HEK293 (cell line): ENCODE measurements at regions not wholly inside any gene's neighbourhood (a gene's known extent, or its start where the extent isn't known, plus 50 kb on each side); places are given as distances from the start of the nearest gene placed in this dataset.

Source experiments
- CTCF ChIA-PET: fragments of 350-600 bp; formaldehyde crosslinking; extraction: SDS; loops from one replicate; lab custom pipeline; 2021; ENCODE audit warnings: antibody characterized with exemption; lab: Yijun Ruan, JAX
- POLR2A ChIA-PET: fragments of 300-600 bp; formaldehyde crosslinking; extraction: SDS; loops from one replicate; lab custom pipeline; 2020; ENCODE audit warnings: antibody characterized with exemption, inconsistent platforms; lab: Yijun Ruan, JAX
- H3K27ac ChIP-seq: fragments of 200-500 bp; sonication (Bioruptor generic); 2 replicates; pipeline ENCODE4 v1.5.1; 2014; ENCODE audit warnings: low read depth, low read length, control low read depth, inconsistent platforms; ENCODE audit errors: extremely low read depth
- H3K36me3 ChIP-seq, 2 experiments: fragments of 200-500 bp in 1 of 2; sonication (Bioruptor generic) in 1 of 2; 1 replicate in 1 of 2; 2 replicates in 1 of 2; pipeline ENCODE4 v1.5.1; 2014 to 2017; ENCODE audit warnings: inconsistent platforms in 2 of 2, low read length in 2 of 2; ENCODE audit not compliant: control insufficient read depth in 2 of 2, insufficient read depth in 1 of 2
- H3K4me1 ChIP-seq: fragments of 200-500 bp; sonication (Bioruptor generic); 2 replicates; pipeline ENCODE4 v1.5.1; 2014; ENCODE audit warnings: mild to moderate bottlenecking, low read length, inconsistent platforms; ENCODE audit not compliant: control insufficient read depth, insufficient read depth
- H3K4me3 ChIP-seq: 2 replicates; pipeline ENCODE4 v1.5.1; 2011; ENCODE audit warnings: low read depth, mild to moderate bottlenecking, control low read depth, low read length, moderate library complexity
- H3K9me3 ChIP-seq: fragments of 200-500 bp; sonication (Bioruptor generic); 2 replicates; pipeline ENCODE4 v1.5.1; 2014; ENCODE audit warnings: low read depth, low read length, inconsistent platforms; ENCODE audit not compliant: control insufficient read depth, insufficient read depth
- HOXC10 ChIP-seq: sonication (generic); formaldehyde crosslinking; IDR thresholded peaks from 2 replicates; pipeline ENCODE4 v1.8.1; 2023; ENCODE audit warnings: mild to moderate bottlenecking, missing genetic modification reagents
- MEIS1 ChIP-seq: sonication (generic); formaldehyde crosslinking; IDR thresholded peaks from 2 replicates; pipeline ENCODE4 v1.8.1; 2022; ENCODE audit warnings: missing genetic modification reagents, mild to moderate bottlenecking, borderline replicate concordance
- PATZ1 ChIP-seq: fragments of 450-650 bp; formaldehyde crosslinking; IDR thresholded peaks from 2 replicates; pipeline ENCODE4 v1.5.1; 2016; ENCODE audit warnings: missing biosample characterization, missing genetic modification characterization
- WT1 ChIP-seq: fragments of 450-650 bp; formaldehyde crosslinking; IDR thresholded peaks from 2 replicates; pipeline ENCODE4 v1.5.1; 2016; ENCODE audit warnings: missing biosample characterization, missing genetic modification characterization
- ZBTB48 ChIP-seq: fragments of 450-650 bp; formaldehyde crosslinking; IDR thresholded peaks from 2 replicates; pipeline ENCODE4 v1.5.1; 2016; ENCODE audit warnings: missing biosample characterization, missing genetic modification characterization
- ZNF10 ChIP-seq: fragments of 450-650 bp; formaldehyde crosslinking; IDR thresholded peaks from 2 replicates; pipeline ENCODE4 v1.5.1; 2017; ENCODE audit warnings: missing biosample characterization, missing genetic modification characterization
- ZNF24 ChIP-seq: fragments of 450-650 bp; formaldehyde crosslinking; IDR thresholded peaks from 2 replicates; pipeline ENCODE4 v1.5.1; 2016; ENCODE audit warnings: missing biosample characterization, missing genetic modification characterization
- ZNF26 ChIP-seq: fragments of 450-650 bp; formaldehyde crosslinking; IDR thresholded peaks from 2 replicates; pipeline ENCODE4 v1.5.1; 2016; ENCODE audit warnings: missing biosample characterization, missing genetic modification characterization
- ZNF302 ChIP-seq: fragments of 450-650 bp; formaldehyde crosslinking; IDR thresholded peaks from 2 replicates; pipeline ENCODE4 v1.5.1; 2016; ENCODE audit warnings: missing biosample characterization, missing genetic modification characterization, low read depth
- ZNF521 ChIP-seq: fragments of 450-650 bp; formaldehyde crosslinking; IDR thresholded peaks from 2 replicates; pipeline ENCODE4 v1.5.1; 2017; ENCODE audit warnings: missing biosample characterization, mild to moderate bottlenecking, missing genetic modification characterization
- ZNF624 ChIP-seq: fragments of 450-650 bp; formaldehyde crosslinking; IDR thresholded peaks from 2 replicates; pipeline ENCODE4 v1.5.1; 2017; ENCODE audit warnings: missing biosample characterization, missing genetic modification characterization
- TF ChIP-seq, protein P1 (sequence below): fragments of 450-650 bp; formaldehyde crosslinking; IDR thresholded peaks from 2 replicates; pipeline ENCODE4 v1.5.1; 2016; ENCODE audit warnings: missing biosample characterization, missing genetic modification characterization, low read depth
- TF ChIP-seq, protein P2 (sequence below): fragments of 450-650 bp; formaldehyde crosslinking; IDR thresholded peaks from 2 replicates; pipeline ENCODE4 v1.5.1; 2016; ENCODE audit warnings: missing biosample characterization, missing genetic modification characterization, borderline replicate concordance
- TF ChIP-seq, protein P3 (sequence below): fragments of 450-650 bp; formaldehyde crosslinking; IDR thresholded peaks from 2 replicates; pipeline ENCODE4 v1.5.1; 2016; ENCODE audit warnings: missing biosample characterization, missing genetic modification characterization

DNA sequence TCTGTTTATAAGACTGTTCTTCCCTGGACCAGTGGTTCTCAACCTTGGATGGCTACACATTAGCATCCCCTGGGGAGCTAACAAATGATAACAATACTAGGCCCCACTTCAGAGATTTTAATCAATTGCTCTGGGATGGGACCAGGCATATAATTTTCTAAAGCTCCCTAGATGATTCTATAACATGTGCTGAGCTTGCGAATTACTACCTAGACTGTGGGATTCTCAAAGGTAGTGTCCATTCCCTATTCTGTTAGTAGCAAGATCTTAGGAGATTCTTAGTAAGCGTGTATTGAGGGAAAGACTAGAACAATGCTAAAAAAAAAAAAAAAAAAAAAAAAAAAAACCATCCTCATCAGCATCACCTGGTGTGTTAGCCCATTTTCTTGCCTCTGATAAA is 412.0 kb upstream of the CDH5 start:
- ChIA-PET POLR2A (no interaction called here), CTCF (no interaction called here)
- Histone ChIP-seq H3K27ac (no peak overlapping the region), H3K36me3 (no peaks in the 10 kb centered on the region), H3K9me3 (no peaks in the 10 kb centered on the region), H3K4me3 (no peak overlapping the region), H3K4me1 (0 out of 2 replicates have a peak, but pooled peaks cover 2% of the 10 kb centered on the region)
- TF ChIP-seq ZBTB48 (tag by site-specific recombination) = no peak
- no peak for TF ChIP-seq ZNF24 (tag by site-specific recombination)
- TF ChIP-seq ZNF26 (tag by site-specific recombination) = no peak
- no peak for TF ChIP-seq ZNF10 (tag by site-specific recombination)
- TF ChIP-seq ZNF521 = no peak
- TF ChIP-seq PATZ1 (tag by site-specific recombination) = no peak
- TF ChIP-seq, protein P1, sequence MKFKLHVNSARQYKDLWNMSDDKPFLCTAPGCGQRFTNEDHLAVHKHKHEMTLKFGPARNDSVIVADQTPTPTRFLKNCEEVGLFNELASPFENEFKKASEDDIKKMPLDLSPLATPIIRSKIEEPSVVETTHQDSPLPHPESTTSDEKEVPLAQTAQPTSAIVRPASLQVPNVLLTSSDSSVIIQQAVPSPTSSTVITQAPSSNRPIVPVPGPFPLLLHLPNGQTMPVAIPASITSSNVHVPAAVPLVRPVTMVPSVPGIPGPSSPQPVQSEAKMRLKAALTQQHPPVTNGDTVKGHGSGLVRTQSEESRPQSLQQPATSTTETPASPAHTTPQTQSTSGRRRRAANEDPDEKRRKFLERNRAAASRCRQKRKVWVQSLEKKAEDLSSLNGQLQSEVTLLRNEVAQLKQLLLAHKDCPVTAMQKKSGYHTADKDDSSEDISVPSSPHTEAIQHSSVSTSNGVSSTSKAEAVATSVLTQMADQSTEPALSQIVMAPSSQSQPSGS (tag by site-specific recombination) = no peak
- no peak for TF ChIP-seq ZNF624 (tag by site-specific recombination)
- no peak for TF ChIP-seq ZNF302 (tag by site-specific recombination)
- TF ChIP-seq HOXC10 (CRISPR knock-in tag) = no peak
- TF ChIP-seq, protein P2, sequence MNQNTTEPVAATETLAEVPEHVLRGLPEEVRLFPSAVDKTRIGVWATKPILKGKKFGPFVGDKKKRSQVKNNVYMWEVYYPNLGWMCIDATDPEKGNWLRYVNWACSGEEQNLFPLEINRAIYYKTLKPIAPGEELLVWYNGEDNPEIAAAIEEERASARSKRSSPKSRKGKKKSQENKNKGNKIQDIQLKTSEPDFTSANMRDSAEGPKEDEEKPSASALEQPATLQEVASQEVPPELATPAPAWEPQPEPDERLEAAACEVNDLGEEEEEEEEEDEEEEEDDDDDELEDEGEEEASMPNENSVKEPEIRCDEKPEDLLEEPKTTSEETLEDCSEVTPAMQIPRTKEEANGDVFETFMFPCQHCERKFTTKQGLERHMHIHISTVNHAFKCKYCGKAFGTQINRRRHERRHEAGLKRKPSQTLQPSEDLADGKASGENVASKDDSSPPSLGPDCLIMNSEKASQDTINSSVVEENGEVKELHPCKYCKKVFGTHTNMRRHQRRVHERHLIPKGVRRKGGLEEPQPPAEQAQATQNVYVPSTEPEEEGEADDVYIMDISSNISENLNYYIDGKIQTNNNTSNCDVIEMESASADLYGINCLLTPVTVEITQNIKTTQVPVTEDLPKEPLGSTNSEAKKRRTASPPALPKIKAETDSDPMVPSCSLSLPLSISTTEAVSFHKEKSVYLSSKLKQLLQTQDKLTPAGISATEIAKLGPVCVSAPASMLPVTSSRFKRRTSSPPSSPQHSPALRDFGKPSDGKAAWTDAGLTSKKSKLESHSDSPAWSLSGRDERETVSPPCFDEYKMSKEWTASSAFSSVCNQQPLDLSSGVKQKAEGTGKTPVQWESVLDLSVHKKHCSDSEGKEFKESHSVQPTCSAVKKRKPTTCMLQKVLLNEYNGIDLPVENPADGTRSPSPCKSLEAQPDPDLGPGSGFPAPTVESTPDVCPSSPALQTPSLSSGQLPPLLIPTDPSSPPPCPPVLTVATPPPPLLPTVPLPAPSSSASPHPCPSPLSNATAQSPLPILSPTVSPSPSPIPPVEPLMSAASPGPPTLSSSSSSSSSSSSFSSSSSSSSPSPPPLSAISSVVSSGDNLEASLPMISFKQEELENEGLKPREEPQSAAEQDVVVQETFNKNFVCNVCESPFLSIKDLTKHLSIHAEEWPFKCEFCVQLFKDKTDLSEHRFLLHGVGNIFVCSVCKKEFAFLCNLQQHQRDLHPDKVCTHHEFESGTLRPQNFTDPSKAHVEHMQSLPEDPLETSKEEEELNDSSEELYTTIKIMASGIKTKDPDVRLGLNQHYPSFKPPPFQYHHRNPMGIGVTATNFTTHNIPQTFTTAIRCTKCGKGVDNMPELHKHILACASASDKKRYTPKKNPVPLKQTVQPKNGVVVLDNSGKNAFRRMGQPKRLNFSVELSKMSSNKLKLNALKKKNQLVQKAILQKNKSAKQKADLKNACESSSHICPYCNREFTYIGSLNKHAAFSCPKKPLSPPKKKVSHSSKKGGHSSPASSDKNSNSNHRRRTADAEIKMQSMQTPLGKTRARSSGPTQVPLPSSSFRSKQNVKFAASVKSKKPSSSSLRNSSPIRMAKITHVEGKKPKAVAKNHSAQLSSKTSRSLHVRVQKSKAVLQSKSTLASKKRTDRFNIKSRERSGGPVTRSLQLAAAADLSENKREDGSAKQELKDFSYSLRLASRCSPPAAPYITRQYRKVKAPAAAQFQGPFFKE (tag by site-specific recombination) = no peak
- TF ChIP-seq, protein P3, sequence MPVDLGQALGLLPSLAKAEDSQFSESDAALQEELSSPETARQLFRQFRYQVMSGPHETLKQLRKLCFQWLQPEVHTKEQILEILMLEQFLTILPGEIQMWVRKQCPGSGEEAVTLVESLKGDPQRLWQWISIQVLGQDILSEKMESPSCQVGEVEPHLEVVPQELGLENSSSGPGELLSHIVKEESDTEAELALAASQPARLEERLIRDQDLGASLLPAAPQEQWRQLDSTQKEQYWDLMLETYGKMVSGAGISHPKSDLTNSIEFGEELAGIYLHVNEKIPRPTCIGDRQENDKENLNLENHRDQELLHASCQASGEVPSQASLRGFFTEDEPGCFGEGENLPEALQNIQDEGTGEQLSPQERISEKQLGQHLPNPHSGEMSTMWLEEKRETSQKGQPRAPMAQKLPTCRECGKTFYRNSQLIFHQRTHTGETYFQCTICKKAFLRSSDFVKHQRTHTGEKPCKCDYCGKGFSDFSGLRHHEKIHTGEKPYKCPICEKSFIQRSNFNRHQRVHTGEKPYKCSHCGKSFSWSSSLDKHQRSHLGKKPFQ = no peak
- no peak for TF ChIP-seq MEIS1 (CRISPR knock-in tag)
- no peak for TF ChIP-seq WT1
